Left lung (tissue), 4 donors: ENCODE measurements at regions not wholly inside any gene's neighbourhood (a gene's known extent, or its start where the extent isn't known, plus 50 kb on each side); places are given as distances from the start of the nearest gene placed in this dataset.

Experiments used
- ATAC-seq: fragments of 200-7000 bp; cut with Tn5 transposase; one replicate; pipeline ENCODE4 v1.9.1; 2020; ENCODE audit warnings: moderate library complexity
- DNase-seq, 4 donors: peaks; one replicate each; pipeline ENCODE4 v3.0.0-alpha.2; 2013 to 2020
- H3K27ac ChIP-seq, 2 donors: fragments of 200-600 bp; sonication (generic) in 1 of 2; one replicate each; pipeline versions ENCODE4 v1.5.0 to v1.8.0; 2020 to 2021
- H3K27me3 ChIP-seq, 2 donors: fragments of 200-600 bp; sonication (generic) in 1 of 2; one replicate each; pipeline versions ENCODE4 v1.5.0 to v1.8.0; 2020 to 2021
- H3K36me3 ChIP-seq, 2 donors: fragments of 200-600 bp; sonication (generic) in 1 of 2; one replicate each; pipeline versions ENCODE4 v1.5.0 to v1.8.0; 2020 to 2021
- H3K4me1 ChIP-seq, 2 donors: fragments of 200-600 bp; one replicate each; pipeline ENCODE4 v1.8.0; 2021
- H3K4me3 ChIP-seq, 2 donors: fragments of 200-600 bp; sonication (generic) in 1 of 2; one replicate each; pipeline versions ENCODE4 v1.5.0 to v1.8.0; 2020 to 2021; ENCODE audit warnings: mild to moderate bottlenecking in 1 of 2
- H3K9me3 ChIP-seq, 2 donors: fragments of 200-600 bp; sonication (generic) in 1 of 2; one replicate each; pipeline versions ENCODE4 v1.5.0 to v1.8.0; 2020 to 2021
- intact Hi-C, 2 donors: fragments of 100-400 bp; cut with DNase I; formaldehyde crosslinking; loops; one replicate each; pipeline versions ENCODE4 v1.11.2 to v1.14.2; 2022
- TF ChIP-seq, protein P1 (sequence below), 2 donors: fragments of 200-600 bp; sonication (generic) in 1 of 2; IDR thresholded peaks; one replicate each; pipeline versions ENCODE4 v1.5.0 to v1.8.0; 2021; ENCODE audit warnings: antibody characterized with exemption in 2 of 2
- donor health status: DM: no; HTN: yes; CAD: no.
- donor health status: DM: no; HTN: no; CAD: no.

DNA sequence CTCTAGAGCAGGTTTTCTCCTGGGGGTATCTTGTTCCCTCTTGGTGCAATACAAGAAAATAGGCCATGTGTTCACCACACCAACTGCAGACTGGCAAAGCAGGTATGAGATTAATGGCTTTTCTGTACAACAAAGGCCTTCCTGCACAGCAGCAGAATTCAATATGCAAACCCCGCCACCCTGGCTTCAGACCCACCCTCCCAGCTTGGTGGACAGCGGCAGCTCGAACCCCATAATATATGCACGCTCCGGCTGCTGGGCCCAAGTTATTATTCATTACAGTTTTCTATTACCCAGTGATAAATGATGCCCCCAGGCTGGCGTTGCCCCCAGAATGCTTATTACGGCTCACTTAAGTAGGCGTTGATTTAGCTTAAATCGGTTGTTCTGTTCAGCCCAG is 144.2 kb downstream of the RRAGC start:
- DNase-seq (peak in 1 of 4 donors; percentile 24), ATAC-seq (no peak)
- TF ChIP-seq, protein P1, sequence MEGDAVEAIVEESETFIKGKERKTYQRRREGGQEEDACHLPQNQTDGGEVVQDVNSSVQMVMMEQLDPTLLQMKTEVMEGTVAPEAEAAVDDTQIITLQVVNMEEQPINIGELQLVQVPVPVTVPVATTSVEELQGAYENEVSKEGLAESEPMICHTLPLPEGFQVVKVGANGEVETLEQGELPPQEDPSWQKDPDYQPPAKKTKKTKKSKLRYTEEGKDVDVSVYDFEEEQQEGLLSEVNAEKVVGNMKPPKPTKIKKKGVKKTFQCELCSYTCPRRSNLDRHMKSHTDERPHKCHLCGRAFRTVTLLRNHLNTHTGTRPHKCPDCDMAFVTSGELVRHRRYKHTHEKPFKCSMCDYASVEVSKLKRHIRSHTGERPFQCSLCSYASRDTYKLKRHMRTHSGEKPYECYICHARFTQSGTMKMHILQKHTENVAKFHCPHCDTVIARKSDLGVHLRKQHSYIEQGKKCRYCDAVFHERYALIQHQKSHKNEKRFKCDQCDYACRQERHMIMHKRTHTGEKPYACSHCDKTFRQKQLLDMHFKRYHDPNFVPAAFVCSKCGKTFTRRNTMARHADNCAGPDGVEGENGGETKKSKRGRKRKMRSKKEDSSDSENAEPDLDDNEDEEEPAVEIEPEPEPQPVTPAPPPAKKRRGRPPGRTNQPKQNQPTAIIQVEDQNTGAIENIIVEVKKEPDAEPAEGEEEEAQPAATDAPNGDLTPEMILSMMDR (IDR thresholded peaks at IDR 0.05): no peak
- no peak overlapping the region for H3K27ac ChIP-seq
- no peaks in the 10 kb centered on the region for H3K9me3 ChIP-seq
- H3K4me3 ChIP-seq: no peak overlapping the region
- no peaks in the 10 kb centered on the region for H3K27me3 ChIP-seq
- H3K36me3 ChIP-seq: no peaks in the 10 kb centered on the region
- no peaks in the 10 kb centered on the region for H3K4me1 ChIP-seq
- intact Hi-C loops: no loop called here

- no peak for ATAC-seq
These were observed 147.5 kb downstream of the RRAGC start for GRCh38 chr1:38712046-38712445.

GRCh38 chr1:38708701-38709258 is 150.8 kb downstream of the RRAGC start:
- TF ChIP-seq, protein P1 (IDR thresholded peaks at IDR 0.05): no peak

More at GRCh38 chr1:38712046-38712445, 147.5 kb downstream of the RRAGC start:
- no peaks in the 10 kb centered on the region for H3K27me3 ChIP-seq
- no peak overlapping the region for H3K4me3 ChIP-seq
- no peaks in the 10 kb centered on the region for H3K9me3 ChIP-seq
- no peak overlapping the region for H3K27ac ChIP-seq
- no peak for DNase-seq
- intact Hi-C loops: no loop called here
- no peaks in the 10 kb centered on the region for H3K4me1 ChIP-seq
- no peaks in the 10 kb centered on the region for H3K36me3 ChIP-seq
- TF ChIP-seq, protein P1 (IDR thresholded peaks at IDR 0.05): no peak

DNA sequence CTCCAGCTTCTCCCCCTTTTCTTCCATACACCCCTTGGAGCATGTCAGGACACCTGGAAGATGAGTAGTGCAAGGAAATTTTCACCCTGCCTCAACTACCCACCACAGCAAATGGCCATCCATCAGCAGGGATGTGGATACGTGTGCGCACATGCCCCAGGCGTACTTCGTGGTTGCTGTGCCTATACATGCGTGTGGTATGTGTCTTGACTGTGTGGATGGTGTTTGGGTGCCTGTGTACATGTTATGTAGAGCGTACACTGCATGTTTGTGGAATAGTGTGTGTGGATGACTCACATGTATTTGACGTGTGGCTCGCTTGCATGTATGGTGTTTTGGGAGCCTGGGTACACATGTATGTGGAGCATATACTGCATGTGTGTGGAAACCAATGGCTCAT is 158.5 kb downstream of the RRAGC start:
- Histone ChIP-seq H3K4me3 (no peak overlapping the region), H3K27ac (no peak overlapping the region), H3K36me3 (no peaks in the 10 kb centered on the region), H3K9me3 (peaks cover 0 to 13% of the 10 kb centered on the region in 2 donors), H3K27me3 (peaks cover 0 to 19% of the 10 kb centered on the region in 2 donors), H3K4me1 (no peaks in the 10 kb centered on the region)
- TF ChIP-seq, protein P1 (IDR thresholded peaks at IDR 0.05): no peak
- intact Hi-C loops: no loop called here
- ATAC-seq: no peak
- no peak for DNase-seq

More at GRCh38 chr1:38708701-38709258, 150.8 kb downstream of the RRAGC start:
- Histone ChIP-seq H3K36me3 (no peaks in the 10 kb centered on the region), H3K4me1 (no peaks in the 10 kb centered on the region), H3K27ac (no peak overlapping the region), H3K9me3 (peaks cover 0 to 17% of the 10 kb centered on the region in 2 donors), H3K4me3 (no peak overlapping the region), H3K27me3 (peaks cover 0 to 10% of the 10 kb centered on the region in 2 donors)
- DNase-seq (peak in 1 of 4 donors; percentile 66), ATAC-seq (no peak)
- intact Hi-C loops: no loop called here

DNA sequence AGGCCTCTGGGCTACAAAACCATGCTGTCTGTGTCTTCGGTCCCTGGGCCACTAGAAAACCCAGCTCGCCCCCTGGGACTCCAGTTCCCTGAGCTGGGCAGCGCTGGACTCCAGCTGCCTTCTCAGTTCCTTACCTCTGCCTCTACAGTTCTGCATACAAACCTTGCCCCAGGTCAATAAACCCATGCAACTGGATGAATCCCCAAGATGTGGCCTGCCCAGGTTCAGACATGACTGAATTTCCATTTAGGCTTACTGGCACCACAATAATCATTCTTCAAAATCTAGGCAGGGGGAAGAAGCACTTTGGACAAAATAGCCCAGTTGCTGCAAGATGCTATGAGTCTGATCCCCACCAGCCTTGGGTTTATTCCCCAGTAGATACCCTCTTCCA is 159.5 kb downstream of the RRAGC start:
- TF ChIP-seq, protein P1 (IDR thresholded peaks at IDR 0.05): no peak
- no peak overlapping the region for H3K27ac ChIP-seq
- H3K4me3 ChIP-seq: no peak overlapping the region
- ATAC-seq (no peak), DNase-seq (no peak)
- peaks cover 0 to 4% of the 10 kb centered on the region in 2 donors for H3K9me3 ChIP-seq
- no peaks in the 10 kb centered on the region for H3K4me1 ChIP-seq
- no peaks in the 10 kb centered on the region for H3K36me3 ChIP-seq
- peaks cover 0 to 15% of the 10 kb centered on the region in 2 donors for H3K27me3 ChIP-seq
- intact Hi-C loops: no loop called here
